ENCODE measurements at regions not wholly inside any gene's neighbourhood (a gene's known extent, or its start where the extent isn't known, plus 50 kb on each side); places are given as distances from the start of the nearest gene placed in this dataset.

DNA sequence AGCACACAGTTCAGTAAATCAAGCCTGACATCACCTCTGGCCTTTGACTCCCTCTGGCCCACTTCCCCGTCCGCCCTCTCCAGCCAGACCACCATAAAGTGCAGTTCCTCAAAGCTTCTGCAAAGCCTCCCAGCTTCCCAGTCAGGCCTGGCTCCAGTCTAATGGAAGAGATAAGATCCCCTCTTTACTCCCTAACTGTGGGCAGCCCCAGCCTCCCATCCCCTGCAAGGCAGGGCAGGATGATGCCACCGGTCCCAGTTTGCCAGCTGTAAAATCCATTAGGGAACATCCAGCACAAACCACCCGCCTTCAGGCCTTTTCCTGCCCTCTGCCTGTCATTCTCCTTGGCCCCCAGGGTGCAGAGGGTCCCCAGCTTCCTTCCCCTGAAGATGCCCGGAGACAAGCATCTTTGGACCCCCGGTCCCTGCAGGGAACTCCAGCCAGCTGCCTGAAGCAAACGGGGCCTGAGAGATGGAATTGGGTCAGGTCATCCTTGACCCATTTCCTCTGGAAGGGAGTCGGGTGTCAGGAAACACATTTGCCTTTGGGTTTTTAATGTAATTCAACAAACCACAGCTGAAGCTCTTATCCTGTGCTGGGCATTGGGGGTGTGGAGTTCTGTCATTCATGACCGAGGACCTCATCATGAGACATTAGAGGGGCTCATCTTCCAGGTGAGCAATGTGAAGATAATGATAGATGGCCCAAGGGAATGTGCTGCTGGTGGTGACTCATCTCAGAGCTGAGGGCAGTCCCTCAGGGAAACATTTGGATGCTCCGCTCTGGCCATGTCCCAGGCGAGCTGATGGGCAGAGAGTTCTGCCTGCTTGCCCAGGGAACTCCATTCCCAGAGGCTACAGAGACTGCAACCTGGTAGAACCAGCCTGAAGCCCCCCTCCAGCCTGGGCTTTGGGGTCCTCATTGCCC lies 93.8 kb upstream of the CLMN start:
- Histone ChIP-seq H3K4me3 (ENCODE audit: insufficient read depth, low read length, poor library complexity, severe bottlenecking) (no peak overlapping the region), H2AFZ (ENCODE audit: low read depth, low read length, severe bottlenecking) (no peak overlapping the region), H3K9me3 (ENCODE audit: insufficient read depth, low read length) (no peaks in the 10 kb centered on the region), H3K9ac (ENCODE audit: low read length) (no peak overlapping the region), H4K20me1 (ENCODE audit: low read depth, low read length) (no peaks in the 10 kb centered on the region), H3K36me3 (ENCODE audit: low read length) (no peaks in the 10 kb centered on the region), H3F3A (ENCODE audit: insufficient read depth) (no peaks in the 10 kb centered on the region), H3K27me3 (ENCODE audit: low read length) (no peaks in the 10 kb centered on the region), H3K9me2 (replicated peaks; ENCODE audit: insufficient read depth, low read length) (no peaks in the 10 kb centered on the region), H3K4me2 (ENCODE audit: low read depth, low read length, poor library complexity, severe bottlenecking) (no peak overlapping the region), H3K79me2 (ENCODE audit: insufficient read depth, low read length) (no peaks in the 10 kb centered on the region), H3K27ac (ENCODE audit: low read depth, low read length) (no peak overlapping the region)
- TF ChIP-seq CTCF (IDR thresholded peaks at IDR 0.05; ENCODE audit: insufficient read depth, low read length, poor library complexity, severe bottlenecking) (no peak), EZH2phosphoT487 (conservative IDR thresholded peaks at IDR 0.05; ENCODE audit: low read length) (no peak)

- Histone ChIP-seq H3K36me3 (ENCODE audit: low read length) (no peaks in the 10 kb centered on the region), H2AFZ (ENCODE audit: low read depth, low read length, severe bottlenecking) (no peak overlapping the region), H3K9me3 (ENCODE audit: insufficient read depth, low read length) (no peaks in the 10 kb centered on the region), H3K79me2 (ENCODE audit: insufficient read depth, low read length) (no peaks in the 10 kb centered on the region), H3K9ac (ENCODE audit: low read length) (no peak overlapping the region), H3F3A (ENCODE audit: insufficient read depth) (no peaks in the 10 kb centered on the region), H4K20me1 (ENCODE audit: low read depth, low read length) (no peaks in the 10 kb centered on the region), H3K4me3 (ENCODE audit: insufficient read depth, low read length, poor library complexity, severe bottlenecking) (no peak overlapping the region), H3K27ac (ENCODE audit: low read depth, low read length) (no peak overlapping the region), H3K4me2 (ENCODE audit: low read depth, low read length, poor library complexity, severe bottlenecking) (no peak overlapping the region), H3K27me3 (ENCODE audit: low read length) (no peaks in the 10 kb centered on the region), H3K9me2 (replicated peaks; ENCODE audit: insufficient read depth, low read length) (no peaks in the 10 kb centered on the region)
- no peak for TF ChIP-seq EZH2phosphoT487 (conservative IDR thresholded peaks at IDR 0.05; ENCODE audit: low read length)
- TF ChIP-seq CTCF (IDR thresholded peaks at IDR 0.05; ENCODE audit: insufficient read depth, low read length, poor library complexity, severe bottlenecking) = no peak
Observed at GRCh38 chr14:95410838-95411237, 91.1 kb upstream of the CLMN start.

- Histone ChIP-seq H3K79me2 (ENCODE audit: insufficient read depth, low read length) (no peaks in the 10 kb centered on the region), H3F3A (ENCODE audit: insufficient read depth) (no peaks in the 10 kb centered on the region), H3K36me3 (ENCODE audit: low read length) (no peaks in the 10 kb centered on the region), H3K9me2 (replicated peaks; ENCODE audit: insufficient read depth, low read length) (no peaks in the 10 kb centered on the region), H2AFZ (ENCODE audit: low read depth, low read length, severe bottlenecking) (no peak overlapping the region), H3K9me3 (ENCODE audit: insufficient read depth, low read length) (no peaks in the 10 kb centered on the region), H3K9ac (ENCODE audit: low read length) (no peak overlapping the region), H3K27me3 (ENCODE audit: low read length) (no peaks in the 10 kb centered on the region), H3K27ac (ENCODE audit: low read depth, low read length) (no peak overlapping the region), H3K4me2 (ENCODE audit: low read depth, low read length, poor library complexity, severe bottlenecking) (no peak overlapping the region), H3K4me3 (ENCODE audit: insufficient read depth, low read length, poor library complexity, severe bottlenecking) (no peak overlapping the region), H4K20me1 (ENCODE audit: low read depth, low read length) (no peaks in the 10 kb centered on the region)
- TF ChIP-seq CTCF (IDR thresholded peaks at IDR 0.05; ENCODE audit: insufficient read depth, low read length, poor library complexity, severe bottlenecking) (no peak), EZH2phosphoT487 (conservative IDR thresholded peaks at IDR 0.05; ENCODE audit: low read length) (no peak)
Observed at GRCh38 chr14:95409477-95410272, 90.0 kb upstream of the CLMN start.
